ENCODE measurements at regions not wholly inside any gene's neighbourhood (a gene's known extent, or its start where the extent isn't known, plus 50 kb on each side); places are given as distances from the start of the nearest gene placed in this dataset.

- H2AFZ ChIP-seq (ENCODE audit: low read length) = no peak overlapping the region
- no peak for DNase-seq (ENCODE audit: low read depth in 2 of 2)
- no peak overlapping the region for H3K9ac ChIP-seq (ENCODE audit: insufficient read depth, low read length)
- no peaks in the 10 kb centered on the region for H3K36me3 ChIP-seq (ENCODE audit: control insufficient read depth, insufficient read depth, low read length)
- H3K9me3 ChIP-seq (ENCODE audit: control insufficient read depth, insufficient read depth, low read depth, low read length) = no peaks in the 10 kb centered on the region
- H3K27me3 ChIP-seq (ENCODE audit: control insufficient read depth, insufficient read depth, low read length) = no peaks in the 10 kb centered on the region
- no peak overlapping the region for H3K27ac ChIP-seq (ENCODE audit: insufficient read depth, low read length)
- H3K79me2 ChIP-seq (ENCODE audit: control insufficient read depth, insufficient read depth, low read length) = no peaks in the 10 kb centered on the region
- no peaks in the 10 kb centered on the region for H4K20me1 ChIP-seq (ENCODE audit: control insufficient read depth, extremely low read depth, insufficient read depth, low read length)
- no peaks in the 10 kb centered on the region for H3K4me1 ChIP-seq (ENCODE audit: control insufficient read depth, extremely low read depth, insufficient read depth, low read length)
- no peak overlapping the region for H3K4me2 ChIP-seq (ENCODE audit: extremely low read depth, insufficient read depth, low read length)
- TF ChIP-seq EZH2 (IDR thresholded peaks at IDR 0.05; ENCODE audit: low read length, missing control alignments) (no peak), CTCF (conservative IDR thresholded peaks at IDR 0.05 in 1 of 2, IDR thresholded peaks at IDR 0.05 in 1 of 2; ENCODE audit: low read depth in 1 of 2, low read length in 2 of 2) (no peak)
- H3K4me3 ChIP-seq (replicated peaks in 1 of 4; ENCODE audit: control extremely low read depth in 1 of 4, insufficient read depth in 1 of 4, low read depth in 3 of 4, low read length in 4 of 4) = no peak overlapping the region
Measured at GRCh38 chr15:91635080-91635479, 218.4 kb upstream of the SLCO3A1 start.

- H4K20me1 ChIP-seq (ENCODE audit: control insufficient read depth, extremely low read depth, insufficient read depth, low read length) = no peaks in the 10 kb centered on the region
- H3K4me3 ChIP-seq (replicated peaks in 1 of 4; ENCODE audit: control extremely low read depth in 1 of 4, insufficient read depth in 1 of 4, low read depth in 3 of 4, low read length in 4 of 4) = no peak overlapping the region
- H3K4me2 ChIP-seq (ENCODE audit: extremely low read depth, insufficient read depth, low read length) = no peak overlapping the region
- H3K79me2 ChIP-seq (ENCODE audit: control insufficient read depth, insufficient read depth, low read length) = no peaks in the 10 kb centered on the region
- H3K9me3 ChIP-seq (ENCODE audit: control insufficient read depth, insufficient read depth, low read depth, low read length) = no peaks in the 10 kb centered on the region
- no peak overlapping the region for H2AFZ ChIP-seq (ENCODE audit: low read length)
- no peak for DNase-seq (ENCODE audit: low read depth in 2 of 2)
- no peaks in the 10 kb centered on the region for H3K27me3 ChIP-seq (ENCODE audit: control insufficient read depth, insufficient read depth, low read length)
- H3K36me3 ChIP-seq (ENCODE audit: control insufficient read depth, insufficient read depth, low read length) = no peaks in the 10 kb centered on the region
- H3K9ac ChIP-seq (ENCODE audit: insufficient read depth, low read length) = no peak overlapping the region
- TF ChIP-seq EZH2 (IDR thresholded peaks at IDR 0.05; ENCODE audit: low read length, missing control alignments) = no peak
- no peak for TF ChIP-seq CTCF (conservative IDR thresholded peaks at IDR 0.05 in 1 of 2, IDR thresholded peaks at IDR 0.05 in 1 of 2; ENCODE audit: low read depth in 1 of 2, low read length in 2 of 2)
- H3K4me1 ChIP-seq (ENCODE audit: control insufficient read depth, extremely low read depth, insufficient read depth, low read length) = no peaks in the 10 kb centered on the region
- H3K27ac ChIP-seq (ENCODE audit: insufficient read depth, low read length) = no peak overlapping the region
Measured at GRCh38 chr15:91635641-91636040, 217.9 kb upstream of the SLCO3A1 start.

- Histone ChIP-seq H3K27me3 (ENCODE audit: control insufficient read depth, insufficient read depth, low read length) (no peaks in the 10 kb centered on the region), H3K79me2 (ENCODE audit: control insufficient read depth, insufficient read depth, low read length) (no peaks in the 10 kb centered on the region), H3K9ac (ENCODE audit: insufficient read depth, low read length) (no peak overlapping the region), H3K4me2 (ENCODE audit: extremely low read depth, insufficient read depth, low read length) (no peak overlapping the region), H3K9me3 (ENCODE audit: control insufficient read depth, insufficient read depth, low read depth, low read length) (no peaks in the 10 kb centered on the region), H2AFZ (ENCODE audit: low read length) (no peak overlapping the region), H3K4me3 (replicated peaks in 1 of 4; ENCODE audit: control extremely low read depth in 1 of 4, insufficient read depth in 1 of 4, low read depth in 3 of 4, low read length in 4 of 4) (no peak overlapping the region), H3K36me3 (ENCODE audit: control insufficient read depth, insufficient read depth, low read length) (no peaks in the 10 kb centered on the region), H3K27ac (ENCODE audit: insufficient read depth, low read length) (no peak overlapping the region), H4K20me1 (ENCODE audit: control insufficient read depth, extremely low read depth, insufficient read depth, low read length) (no peaks in the 10 kb centered on the region), H3K4me1 (ENCODE audit: control insufficient read depth, extremely low read depth, insufficient read depth, low read length) (no peaks in the 10 kb centered on the region)
- no peak for DNase-seq (ENCODE audit: low read depth in 2 of 2)
- no peak for TF ChIP-seq CTCF (conservative IDR thresholded peaks at IDR 0.05 in 1 of 2, IDR thresholded peaks at IDR 0.05 in 1 of 2; ENCODE audit: low read depth in 1 of 2, low read length in 2 of 2)
- no peak for TF ChIP-seq EZH2 (IDR thresholded peaks at IDR 0.05; ENCODE audit: low read length, missing control alignments)
Measured at GRCh38 chr15:91649016-91649415, 204.5 kb upstream of the SLCO3A1 start.
